NCI-H345 (cell line): ENCODE measurements at regions not wholly inside any gene's neighbourhood (a gene's known extent, or its start where the extent isn't known, plus 50 kb on each side); places are given as distances from the start of the nearest gene placed in this dataset.

Experiments
- DNase-seq: peaks from one replicate; lab custom pipeline; 2025; lab: John Stamatoyannopoulos, UW

- no peak for DNase-seq
Measured at GRCh38 chr7:128145191-128145590, 95.9 kb upstream of the LEP start.

- DNase-seq: no peak
Measured at GRCh38 chr7:128146052-128146451, 95.0 kb upstream of the LEP start.

DNA sequence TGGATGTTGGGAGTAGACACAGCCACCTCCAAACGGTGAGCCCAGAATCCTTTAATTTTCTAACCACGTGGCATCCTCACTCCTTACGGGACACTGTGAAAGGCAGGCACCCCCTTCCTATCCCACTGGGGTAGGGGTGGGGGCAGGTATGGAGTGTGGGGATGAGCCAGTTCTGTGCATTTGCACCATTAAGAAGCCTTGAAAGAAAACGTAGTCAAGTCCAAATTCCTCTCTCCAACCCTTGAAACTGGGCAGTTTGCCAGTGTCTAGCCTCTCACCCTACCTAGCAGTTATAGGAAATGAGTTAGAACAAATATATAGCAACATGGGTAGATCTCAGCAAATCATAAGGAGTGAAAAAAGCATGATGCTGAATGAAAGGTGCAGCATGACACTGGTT is 92.4 kb upstream of the LEP start:
- DNase-seq: peak; percentile 83

DNA sequence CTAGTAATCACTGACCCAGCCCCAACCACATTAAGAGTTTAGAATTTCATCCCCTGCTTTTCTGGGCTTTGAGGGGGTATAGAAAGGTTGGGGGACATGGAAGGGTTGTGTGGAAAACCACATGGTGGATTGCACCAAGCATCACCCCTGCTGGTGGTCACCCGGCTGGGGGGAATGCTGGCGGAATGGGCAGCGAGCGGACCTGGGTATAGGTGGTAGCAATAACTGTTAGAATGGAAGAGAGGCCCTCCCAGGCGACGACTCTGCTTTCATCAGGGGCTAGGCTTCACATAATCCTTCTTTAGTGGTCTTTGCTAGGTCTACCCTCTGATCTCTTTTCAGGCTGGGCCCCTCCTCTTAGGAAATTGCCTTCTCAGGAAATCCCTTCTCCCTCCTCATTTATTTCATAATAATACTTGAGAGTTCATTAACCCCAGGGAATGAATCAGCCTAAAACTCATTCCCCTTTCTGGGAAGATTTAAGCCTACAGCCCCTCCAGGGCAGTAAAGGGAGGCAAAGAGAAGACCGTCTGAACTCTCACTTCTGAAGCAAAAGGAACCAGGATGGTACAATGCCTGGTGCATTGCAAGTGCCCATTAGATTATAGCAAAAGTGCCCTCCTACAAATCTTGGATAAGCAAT is 90.7 kb upstream of the LEP start:
- DNase-seq: no peak

DNA sequence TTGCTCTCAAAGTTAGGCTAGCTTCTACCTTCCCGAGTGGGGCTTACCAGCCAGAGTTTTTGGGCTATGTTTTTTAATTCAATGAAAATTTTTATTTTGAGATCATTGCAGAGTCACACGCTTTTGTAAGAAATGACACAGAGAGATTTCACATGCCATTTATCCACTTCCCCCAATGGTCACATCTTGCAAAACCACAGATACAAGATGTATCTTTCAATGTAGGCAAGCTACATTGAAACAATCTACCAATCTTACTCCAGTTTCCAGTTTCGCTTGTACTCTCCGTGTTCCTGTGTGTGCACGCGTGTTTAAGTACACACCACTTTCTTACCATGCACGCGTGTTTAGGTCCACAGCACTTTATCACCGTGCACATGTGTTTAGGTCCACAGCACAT is 89.4 kb upstream of the LEP start:
- DNase-seq: no peak

- DNase-seq: no peak
Measured at GRCh38 chr7:128152721-128153120, 88.4 kb upstream of the LEP start.

DNA sequence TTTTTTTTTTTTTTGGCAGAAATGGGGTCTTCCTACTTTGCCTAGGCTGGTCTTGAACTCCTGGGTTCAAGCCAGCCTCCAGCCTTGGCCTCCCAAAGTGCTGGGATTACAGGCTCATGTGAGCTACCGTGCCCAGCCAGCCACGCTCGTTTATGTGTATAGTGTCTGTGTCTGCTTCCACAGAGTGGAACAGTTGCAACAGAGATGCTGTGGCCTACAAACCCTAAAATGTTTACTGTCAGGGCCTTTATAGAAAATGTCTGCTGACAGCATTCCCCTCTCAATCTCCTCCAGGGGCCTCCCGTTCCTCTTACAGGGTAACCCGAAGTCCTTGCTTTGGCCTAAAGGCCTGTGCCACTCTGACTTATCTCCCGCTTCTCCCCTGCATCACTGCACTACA is 87.6 kb upstream of the LEP start:
- DNase-seq: no peak

GRCh38 chr7:128154504-128154903 is 86.6 kb upstream of the LEP start:
- DNase-seq: no peak

- DNase-seq: no peak
Measured at GRCh38 chr7:128155100-128155740, 85.9 kb upstream of the LEP start.

- DNase-seq: no peak
Measured at GRCh38 chr7:128157906-128158305, 83.2 kb upstream of the LEP start.

GRCh38 chr7:128158370-128158769 is 82.7 kb upstream of the LEP start:
- no peak for DNase-seq

- DNase-seq: no peak
Measured at GRCh38 chr7:128160296-128160695, 80.8 kb upstream of the LEP start.

- no peak for DNase-seq
Measured at GRCh38 chr7:128161466-128162125, 79.5 kb upstream of the LEP start.

DNA sequence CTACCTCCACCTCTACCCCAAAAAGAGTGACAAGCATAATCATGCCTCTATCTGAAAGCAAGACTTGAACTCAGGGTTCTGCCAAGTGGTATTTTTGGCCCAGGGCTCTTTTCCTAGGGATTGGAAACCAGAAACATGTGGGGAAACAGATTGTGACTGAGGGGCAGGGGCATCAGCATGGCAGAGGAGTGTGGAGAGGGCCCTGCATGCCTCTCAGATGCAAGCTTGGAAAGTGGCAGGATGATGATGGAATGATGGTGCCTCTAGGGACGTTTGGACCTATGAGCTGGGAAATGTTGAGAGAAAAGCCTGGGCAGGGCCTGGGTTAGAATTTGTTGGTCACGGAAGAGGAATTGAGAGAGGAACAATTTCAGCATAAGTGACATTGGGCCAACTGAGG is 78.4 kb upstream of the LEP start:
- no peak for DNase-seq

- no peak for DNase-seq
Measured at GRCh38 chr7:128163473-128163872, 77.6 kb upstream of the LEP start.

GRCh38 chr7:128164061-128164954 is 76.8 kb upstream of the LEP start:
- DNase-seq: no peak

DNA sequence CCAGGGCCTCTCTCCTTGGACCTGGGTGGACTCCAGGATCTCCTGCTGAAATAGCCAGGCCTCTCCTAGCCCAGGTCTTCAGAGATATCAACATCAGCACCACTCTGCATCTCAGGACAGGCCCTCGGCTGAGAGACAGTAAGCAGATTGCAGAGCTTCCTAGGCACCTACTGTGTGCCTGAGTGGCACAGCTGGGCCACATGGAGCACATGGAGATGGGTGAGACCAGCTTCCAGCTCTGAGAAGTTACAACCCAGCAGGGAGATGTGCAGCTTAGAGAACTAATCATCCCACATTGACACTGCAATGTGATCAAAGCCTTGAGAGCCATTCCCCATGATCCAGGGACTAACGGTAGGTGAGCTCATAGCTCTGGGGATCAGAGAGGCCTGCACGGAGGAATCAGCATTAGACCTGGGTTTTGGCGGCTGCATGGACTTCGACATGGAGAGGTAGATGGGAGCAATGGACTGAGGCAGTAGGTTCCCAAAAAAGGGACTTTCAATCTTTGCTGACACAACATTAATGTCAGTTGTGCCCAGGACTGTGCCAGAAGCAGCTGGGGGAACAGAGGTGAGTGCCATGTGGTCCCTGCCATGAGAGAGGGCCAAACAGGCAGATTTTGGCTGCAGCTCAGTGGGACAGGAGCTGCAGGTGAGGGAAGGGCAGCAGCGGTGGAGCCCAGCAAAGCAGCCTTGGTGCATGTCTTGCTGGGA is 76.0 kb upstream of the LEP start:
- no peak for DNase-seq

GRCh38 chr7:128165927-128166420 is 75.1 kb upstream of the LEP start:
- DNase-seq: no peak

- peak; percentile 22 for DNase-seq
Measured at GRCh38 chr7:128166603-128167041, 74.5 kb upstream of the LEP start.

- peak; percentile 72 for DNase-seq
Measured at GRCh38 chr7:128167042-128167701, 73.9 kb upstream of the LEP start.
